CD14-positive monocyte (primary cell): ENCODE measurements at regions not wholly inside any gene's neighbourhood (a gene's known extent, or its start where the extent isn't known, plus 50 kb on each side); places are given as distances from the start of the nearest gene placed in this dataset.

ENCODE experiments used
- DNase-seq, 3 donors: peaks; one replicate each; pipeline ENCODE4 v3.0.0-alpha.2; 2011 to 2022
- H2AFZ ChIP-seq: 2 replicates; pipeline ENCODE4 v1.6.0; 2012; ENCODE audit warnings: mild to moderate bottlenecking, low read depth, low read length, inconsistent platforms; ENCODE audit not compliant: insufficient read depth, poor library complexity, severe bottlenecking
- H3K27ac ChIP-seq, 2 donors: 1 replicate in 1 of 2; 2 replicates in 1 of 2; pipeline ENCODE4 v1.5.1; 2012 to 2013; ENCODE audit warnings: low read length in 2 of 2, control low read depth in 1 of 2, inconsistent platforms in 1 of 2, low read depth in 1 of 2, mild to moderate bottlenecking in 1 of 2
- H3K27me3 ChIP-seq, 2 donors: one replicate each; pipeline versions ENCODE4 v1.6.0 to v1.6.1; 2011 to 2013; ENCODE audit warnings: low read length in 2 of 2; ENCODE audit not compliant: control insufficient read depth in 2 of 2, insufficient read depth in 2 of 2
- H3K36me3 ChIP-seq, 2 donors: replicated peaks in 1 of 2; 1 replicate in 1 of 2; 2 replicates in 1 of 2; pipeline versions ENCODE4 v1.5.1 to v1.6.1; 2012 to 2013; ENCODE audit warnings: low read length in 2 of 2, control low read depth in 1 of 2, inconsistent platforms in 1 of 2, mild to moderate bottlenecking in 1 of 2; ENCODE audit not compliant: insufficient read depth in 2 of 2, control insufficient read depth in 1 of 2
- H3K4me1 ChIP-seq, 2 donors: 1 replicate in 1 of 2; 2 replicates in 1 of 2; pipeline versions ENCODE4 v1.5.1 to v1.6.1; 2012 to 2013; ENCODE audit warnings: low read length in 2 of 2, control low read depth in 1 of 2, inconsistent platforms in 1 of 2, mild to moderate bottlenecking in 1 of 2, moderate library complexity in 1 of 2; ENCODE audit not compliant: insufficient read depth in 2 of 2, control insufficient read depth in 1 of 2
- H3K4me2 ChIP-seq: replicated peaks from 2 replicates; pipeline ENCODE3; 2012; ENCODE audit warnings: low read length, moderate library complexity, mild to moderate bottlenecking; ENCODE audit not compliant: poor library complexity, severe bottlenecking; ENCODE audit errors: extremely low read depth
- H3K4me3 ChIP-seq, 3 experiments: fragments of 200-600 bp in 1 of 3; sonication (generic) in 1 of 3; replicated peaks in 1 of 3; 1 replicate in 2 of 3; 2 replicates in 1 of 3; pipeline ENCODE4 v1.5.1; 2011 to 2013; ENCODE audit warnings: low read length in 3 of 3, mild to moderate bottlenecking in 3 of 3, control low read depth in 2 of 3, low read depth in 2 of 3, inconsistent platforms in 1 of 3, moderate library complexity in 1 of 3
- H3K79me2 ChIP-seq: 2 replicates; pipeline ENCODE4 v1.6.0; 2012; ENCODE audit warnings: mild to moderate bottlenecking, control low read depth, inconsistent platforms, low read length, moderate library complexity; ENCODE audit not compliant: insufficient read depth
- H3K9ac ChIP-seq: 2 replicates; pipeline ENCODE4 v1.6.0; 2017; ENCODE audit warnings: low read length, mild to moderate bottlenecking; ENCODE audit not compliant: insufficient read depth, poor library complexity, severe bottlenecking
- H3K9me3 ChIP-seq, 2 donors: replicated peaks in 1 of 2; 1 replicate in 1 of 2; 2 replicates in 1 of 2; pipeline versions ENCODE4 v1.5.1 to v1.6.1; 2012 to 2013; ENCODE audit warnings: low read length in 2 of 2, control low read depth in 1 of 2; ENCODE audit not compliant: control insufficient read depth in 1 of 2, insufficient read depth in 1 of 2
- H4K20me1 ChIP-seq: 2 replicates; pipeline ENCODE4 v1.6.0; 2012; ENCODE audit warnings: mild to moderate bottlenecking, low read length, control low read depth, moderate library complexity; ENCODE audit not compliant: insufficient read depth
- H3K27ac Mint-ChIP-seq, 7 donors: one replicate each; pipeline ENCODE4 v1.8.0; 2020; ENCODE audit warnings: mild to moderate bottlenecking in 7 of 7, mixed read lengths in 7 of 7, moderate library complexity in 6 of 7, inconsistent platforms in 2 of 7
- H3K27me3 Mint-ChIP-seq, 3 donors: one replicate each; pipeline ENCODE4 v1.8.0; 2021 to 2022; ENCODE audit warnings: low read depth in 3 of 3, mild to moderate bottlenecking in 3 of 3, mixed read lengths in 3 of 3, moderate library complexity in 3 of 3, inconsistent platforms in 1 of 3
- H3K36me3 Mint-ChIP-seq, 2 donors: one replicate each; pipeline ENCODE4 v1.8.0; 2020; ENCODE audit warnings: mixed read lengths in 2 of 2, inconsistent platforms in 1 of 2, mild to moderate bottlenecking in 1 of 2
- H3K4me1 Mint-ChIP-seq: one replicate; pipeline ENCODE4 v1.8.0; 2020; ENCODE audit warnings: mild to moderate bottlenecking, mixed read lengths
- H3K4me3 Mint-ChIP-seq, 2 donors: one replicate each; pipeline ENCODE4 v1.8.0; 2020; ENCODE audit warnings: mild to moderate bottlenecking in 2 of 2, mixed read lengths in 2 of 2, moderate library complexity in 1 of 2
- H3K9me3 Mint-ChIP-seq, 7 donors: one replicate each; pipeline ENCODE4 v1.8.0; 2020 to 2022; ENCODE audit warnings: mixed read lengths in 7 of 7, mild to moderate bottlenecking in 6 of 7, moderate library complexity in 6 of 7, inconsistent platforms in 2 of 7
- WGBS: methylation state at CpG from one replicate; pipeline ENCODE4 v1.1.5; 2013; ENCODE audit warnings: missing lambda C conversion rate; ENCODE audit not compliant: insufficient coverage; 5-methylcytosine and 5-hydroxymethylcytosine counted together
- intact Hi-C, 2 donors: fragments of 100-400 bp; cut with micrococcal nuclease; formaldehyde crosslinking; loops; one replicate each; pipeline versions ENCODE4 v1.15.0 to v1.15.1; 2023
- TF ChIP-seq, protein P1 (sequence below): fragments of 200-600 bp; IDR thresholded peaks from one replicate; pipeline ENCODE4 v1.8.0; 2022; ENCODE audit warnings: antibody characterized with exemption, mild to moderate bottlenecking

- Mint-ChIP-seq H3K9me3 (peaks cover 0 to 8% (median 2%) of the 10 kb centered on the region in 7 donors), H3K27me3 (peaks cover 2 to 4% (median 3%) of the 10 kb centered on the region in 3 donors), H3K27ac (no peak overlapping the region), H3K4me3 (no peak overlapping the region), H3K4me1 (no peaks in the 10 kb centered on the region), H3K36me3 (no peaks in the 10 kb centered on the region)
- H3K9me3 ChIP-seq: no peaks in the 10 kb centered on the region
- no peaks in the 10 kb centered on the region for H3K4me1 ChIP-seq
- intact Hi-C loops: no loop called here
- H3K4me3 ChIP-seq: no peak overlapping the region
- TF ChIP-seq, protein P1, sequence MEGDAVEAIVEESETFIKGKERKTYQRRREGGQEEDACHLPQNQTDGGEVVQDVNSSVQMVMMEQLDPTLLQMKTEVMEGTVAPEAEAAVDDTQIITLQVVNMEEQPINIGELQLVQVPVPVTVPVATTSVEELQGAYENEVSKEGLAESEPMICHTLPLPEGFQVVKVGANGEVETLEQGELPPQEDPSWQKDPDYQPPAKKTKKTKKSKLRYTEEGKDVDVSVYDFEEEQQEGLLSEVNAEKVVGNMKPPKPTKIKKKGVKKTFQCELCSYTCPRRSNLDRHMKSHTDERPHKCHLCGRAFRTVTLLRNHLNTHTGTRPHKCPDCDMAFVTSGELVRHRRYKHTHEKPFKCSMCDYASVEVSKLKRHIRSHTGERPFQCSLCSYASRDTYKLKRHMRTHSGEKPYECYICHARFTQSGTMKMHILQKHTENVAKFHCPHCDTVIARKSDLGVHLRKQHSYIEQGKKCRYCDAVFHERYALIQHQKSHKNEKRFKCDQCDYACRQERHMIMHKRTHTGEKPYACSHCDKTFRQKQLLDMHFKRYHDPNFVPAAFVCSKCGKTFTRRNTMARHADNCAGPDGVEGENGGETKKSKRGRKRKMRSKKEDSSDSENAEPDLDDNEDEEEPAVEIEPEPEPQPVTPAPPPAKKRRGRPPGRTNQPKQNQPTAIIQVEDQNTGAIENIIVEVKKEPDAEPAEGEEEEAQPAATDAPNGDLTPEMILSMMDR: no peak
- no peak overlapping the region for H3K4me2 ChIP-seq
- no peak overlapping the region for H2AFZ ChIP-seq
- no peak overlapping the region for H3K9ac ChIP-seq
- no peak overlapping the region for H3K27ac ChIP-seq
- DNase-seq: no peak
- H4K20me1 ChIP-seq: no peaks in the 10 kb centered on the region
- 80% methylated on average over 12 of the region's 12 CpGs for WGBS
- H3K79me2 ChIP-seq: no peaks in the 10 kb centered on the region
- H3K36me3 ChIP-seq: no peaks in the 10 kb centered on the region
- no peaks in the 10 kb centered on the region for H3K27me3 ChIP-seq
Observed at GRCh38 chr2:235201756-235202155, 249.9 kb downstream of the SH3BP4 start.

GRCh38 chr2:235204948-235205347 is 253.1 kb downstream of the SH3BP4 start:
- H3K4me1 ChIP-seq: no peaks in the 10 kb centered on the region
- H3K27me3 ChIP-seq: no peaks in the 10 kb centered on the region
- H3K4me2 ChIP-seq: no peak overlapping the region
- H3K4me3 ChIP-seq: no peak overlapping the region
- 76% methylated on average over 4 of the region's 5 CpGs for WGBS
- no peak overlapping the region for H2AFZ ChIP-seq
- H3K9me3 ChIP-seq: no peaks in the 10 kb centered on the region
- no peak overlapping the region for H3K27ac ChIP-seq
- peaks cover 0 to 9% (median 3%) of the 10 kb centered on the region in 3 donors for H3K27me3 Mint-ChIP-seq
- DNase-seq: no peak
- no peak overlapping the region for H3K4me3 Mint-ChIP-seq
- H3K9ac ChIP-seq: no peak overlapping the region
- H3K36me3 ChIP-seq: no peaks in the 10 kb centered on the region
- no peaks in the 10 kb centered on the region for H3K36me3 Mint-ChIP-seq
- H3K9me3 Mint-ChIP-seq: peaks cover 0 to 12% (median 8%) of the 10 kb centered on the region in 7 donors
- no peaks in the 10 kb centered on the region for H3K4me1 Mint-ChIP-seq
- H3K27ac Mint-ChIP-seq: no peak overlapping the region
- TF ChIP-seq, protein P1: no peak
- intact Hi-C loops: no loop called here
- H3K79me2 ChIP-seq: no peaks in the 10 kb centered on the region
- H4K20me1 ChIP-seq: no peaks in the 10 kb centered on the region
